SK-N-MC (cell line): ENCODE measurements at regions not wholly inside any gene's neighbourhood (a gene's known extent, or its start where the extent isn't known, plus 50 kb on each side); places are given as distances from the start of the nearest gene placed in this dataset.

Source experiments
- EZH2 ChIP-seq: fragments of 200-600 bp; sonication (generic); IDR thresholded peaks from one replicate; pipeline ENCODE4 v1.6.1; 2017; ENCODE audit warnings: antibody characterized with exemption
- FOXP2 ChIP-seq: optimal IDR thresholded peaks from 2 replicates; pipeline ENCODE3; 2011; ENCODE audit warnings: mild to moderate bottlenecking, moderate library complexity; ENCODE audit not compliant: insufficient read depth; ENCODE audit errors: extremely low read length, control extremely low read depth
- POLR2AphosphoS5 ChIP-seq: IDR thresholded peaks from 2 replicates; pipeline ENCODE4 v1.6.1; 2012; ENCODE audit warnings: mild to moderate bottlenecking, low read depth, low read length, borderline replicate concordance

GRCh38 chr10:10576937-10577336, 440.7 kb upstream of the CELF2 start:
- TF ChIP-seq EZH2 (no peak), POLR2AphosphoS5 (no peak), FOXP2 (no peak)
